Activated naive CD8-positive, alpha-beta T cell treated with anti-CD3 and anti-CD28 coated beads, Interleukin-2, amount 50 U/mL, for 24 hours (primary cell): ENCODE measurements at regions not wholly inside any gene's neighbourhood (a gene's known extent, or its start where the extent isn't known, plus 50 kb on each side); places are given as distances from the start of the nearest gene placed in this dataset.
A peak's percentile ranks its signal among the peaks of the same experiment; 100 is the strongest.
"Not testable (repeated sequence)": the region's sequence is repeated elsewhere in the genome, so short reads cannot be mapped to it uniquely, and the experiment has no call there.

Experiments used
- ATAC-seq: fragments of 150-1000 bp; cut with Tn5 transposase; one replicate; pipeline ENCODE4 v1.10.0; 2021
- DNase-seq: peaks from one replicate; pipeline ENCODE4 v3.0.0; 2021
- H3K27ac Mint-ChIP-seq: one replicate; pipeline ENCODE4 v1.8.0; 2021; ENCODE audit warnings: mild to moderate bottlenecking, mixed read lengths
- H3K27me3 Mint-ChIP-seq: one replicate; pipeline ENCODE4 v1.8.0; 2021; ENCODE audit warnings: mixed read lengths
- H3K36me3 Mint-ChIP-seq: one replicate; pipeline ENCODE4 v1.8.0; 2021; ENCODE audit warnings: low read depth, mixed read lengths
- H3K4me1 Mint-ChIP-seq: one replicate; pipeline ENCODE4 v1.8.0; 2021; ENCODE audit warnings: mixed read lengths
- H3K4me3 Mint-ChIP-seq: one replicate; pipeline ENCODE4 v1.8.0; 2021; ENCODE audit warnings: mild to moderate bottlenecking, moderate library complexity, mixed read lengths
- H3K9me3 Mint-ChIP-seq: one replicate; pipeline ENCODE4 v1.8.0; 2021; ENCODE audit warnings: mixed read lengths

- ATAC-seq (no peak), DNase-seq (no peak)
- H3K9me3 Mint-ChIP-seq = no peaks in the 10 kb centered on the region
- H3K27ac Mint-ChIP-seq = no peak overlapping the region
- no peaks in the 10 kb centered on the region for H3K36me3 Mint-ChIP-seq
- no peaks in the 10 kb centered on the region for H3K4me1 Mint-ChIP-seq
- H3K4me3 Mint-ChIP-seq = no peak overlapping the region
- H3K27me3 Mint-ChIP-seq = no peaks in the 10 kb centered on the region
Observed at GRCh38 chr7:88586219-88586618, 173.3 kb upstream of the ZNF804B start.

DNA sequence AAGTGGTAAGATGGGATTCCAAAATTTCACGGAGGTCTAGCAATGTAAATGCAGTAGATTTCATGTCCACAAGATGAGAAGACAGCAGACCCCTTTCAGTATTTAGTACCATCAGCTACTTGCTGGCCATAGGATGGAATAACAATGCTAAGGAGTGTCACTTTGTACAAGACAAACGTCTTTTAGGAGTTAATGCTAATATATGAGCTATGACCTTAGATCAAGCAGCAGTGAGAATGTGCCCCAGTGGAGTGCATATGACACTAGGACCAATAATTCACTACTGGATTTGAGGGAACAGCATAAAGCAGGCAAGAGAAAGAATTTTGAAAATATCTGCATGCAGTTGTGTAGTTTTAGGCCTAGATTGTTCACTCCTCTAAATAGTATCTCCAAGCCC, 182.8 kb upstream of the ZNF804B start:
- ATAC-seq (no peak), DNase-seq (no peak)
- Mint-ChIP-seq H3K4me1 (no peaks in the 10 kb centered on the region), H3K4me3 (no peak overlapping the region), H3K27ac (no peak overlapping the region), H3K36me3 (no peaks in the 10 kb centered on the region), H3K9me3 (no peaks in the 10 kb centered on the region), H3K27me3 (no peaks in the 10 kb centered on the region)

DNA sequence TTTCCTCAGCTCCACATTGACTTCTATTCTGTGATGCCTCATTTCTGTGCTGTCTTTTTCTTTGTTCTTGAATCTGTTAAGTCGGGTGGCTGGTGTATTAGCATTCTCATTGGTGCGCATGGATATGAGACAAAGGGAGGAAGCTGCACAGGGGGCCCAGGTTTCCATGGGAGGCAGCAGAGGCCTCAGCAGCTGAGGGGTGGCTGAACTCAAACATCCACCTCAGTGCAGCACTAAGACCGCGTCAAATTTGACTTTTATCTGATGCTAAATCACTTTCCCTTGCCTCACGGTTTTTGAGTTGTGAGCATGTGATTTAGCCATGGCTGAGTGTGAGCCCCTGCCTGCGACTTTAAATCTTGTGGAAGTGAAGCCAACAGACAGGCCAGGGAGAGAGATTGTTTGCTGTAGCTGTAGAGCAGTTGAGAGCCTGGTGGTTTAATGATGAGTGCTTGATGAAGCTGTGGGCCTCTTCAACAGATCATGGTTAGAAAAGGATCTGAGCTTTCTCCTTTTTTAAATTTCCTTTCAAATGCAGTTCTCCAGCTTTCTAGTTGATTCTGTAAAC, 193.3 kb upstream of the ZNF804B start:
- H3K36me3 Mint-ChIP-seq = no peaks in the 10 kb centered on the region
- DNase-seq (no peak), ATAC-seq (no peak)
- no peaks in the 10 kb centered on the region for H3K9me3 Mint-ChIP-seq
- no peaks in the 10 kb centered on the region for H3K27me3 Mint-ChIP-seq
- H3K4me3 Mint-ChIP-seq = no peak overlapping the region
- no peaks in the 10 kb centered on the region for H3K4me1 Mint-ChIP-seq
- no peak overlapping the region for H3K27ac Mint-ChIP-seq

DNA sequence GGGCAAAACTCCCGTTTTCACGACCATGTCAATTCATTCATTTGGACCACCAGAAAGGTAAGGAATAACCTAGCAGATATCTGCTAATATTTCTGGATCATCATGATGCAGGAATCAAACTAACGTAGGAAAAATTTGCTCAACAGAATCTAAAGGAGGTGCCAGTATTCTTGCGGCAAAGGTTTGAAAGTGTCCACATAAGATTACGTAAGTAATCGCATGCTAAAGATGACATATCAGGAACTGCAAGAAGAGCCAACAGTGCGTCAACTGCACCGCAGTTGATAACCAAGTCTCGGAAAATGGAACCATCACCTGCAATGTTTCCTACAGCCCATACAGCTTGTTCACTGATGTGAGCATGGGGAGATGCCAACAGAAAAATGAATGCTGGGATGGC, 194.1 kb upstream of the ZNF804B start:
- Mint-ChIP-seq H3K9me3 (no peaks in the 10 kb centered on the region), H3K4me1 (no peaks in the 10 kb centered on the region), H3K36me3 (no peaks in the 10 kb centered on the region), H3K4me3 (no peak overlapping the region), H3K27ac (no peak overlapping the region), H3K27me3 (no peaks in the 10 kb centered on the region)
- no peak for DNase-seq
- ATAC-seq = no peak

GRCh38 chr7:88556441-88556840, 203.1 kb upstream of the ZNF804B start:
- H3K27ac Mint-ChIP-seq, H3K4me3 Mint-ChIP-seq, H3K27me3 Mint-ChIP-seq, DNase-seq, H3K36me3 Mint-ChIP-seq, H3K4me1 Mint-ChIP-seq, ATAC-seq, H3K9me3 Mint-ChIP-seq: not testable (repeated sequence)

DNA sequence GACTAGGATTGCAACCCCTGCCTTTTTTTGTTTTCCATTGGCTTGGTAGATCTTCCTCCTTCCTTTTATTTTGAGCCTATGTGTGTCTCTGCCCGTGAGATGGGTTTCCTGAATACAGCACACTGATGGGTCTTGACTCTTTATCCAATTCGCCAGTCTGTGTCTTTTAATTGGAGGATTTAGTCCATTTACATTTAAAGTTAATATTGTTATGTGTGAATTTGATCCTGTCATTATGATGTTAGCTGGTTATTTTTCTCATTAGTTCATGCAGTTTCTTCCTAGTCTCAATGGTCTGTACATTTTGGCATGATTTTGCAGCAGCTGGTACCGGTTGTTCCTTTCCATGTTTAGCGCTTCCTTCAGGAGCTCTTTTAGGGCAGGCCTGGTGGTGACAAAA, 204.7 kb upstream of the ZNF804B start:
- H3K36me3 Mint-ChIP-seq, H3K27me3 Mint-ChIP-seq, H3K27ac Mint-ChIP-seq: not testable (repeated sequence)

GRCh38 chr7:88548399-88548798, 211.1 kb upstream of the ZNF804B start:
- no peak for DNase-seq
- Mint-ChIP-seq H3K9me3 (peaks cover 4% of the 10 kb centered on the region), H3K4me3 (no peak overlapping the region), H3K27me3 (no peaks in the 10 kb centered on the region), H3K27ac (no peak overlapping the region), H3K4me1 (no peaks in the 10 kb centered on the region), H3K36me3 (no peaks in the 10 kb centered on the region)
- ATAC-seq = no peak

More for the DNA sequence above, 204.7 kb upstream of the ZNF804B start:
- not testable (repeated sequence) for H3K9me3 Mint-ChIP-seq, DNase-seq, H3K4me1 Mint-ChIP-seq, H3K4me3 Mint-ChIP-seq, ATAC-seq

DNA sequence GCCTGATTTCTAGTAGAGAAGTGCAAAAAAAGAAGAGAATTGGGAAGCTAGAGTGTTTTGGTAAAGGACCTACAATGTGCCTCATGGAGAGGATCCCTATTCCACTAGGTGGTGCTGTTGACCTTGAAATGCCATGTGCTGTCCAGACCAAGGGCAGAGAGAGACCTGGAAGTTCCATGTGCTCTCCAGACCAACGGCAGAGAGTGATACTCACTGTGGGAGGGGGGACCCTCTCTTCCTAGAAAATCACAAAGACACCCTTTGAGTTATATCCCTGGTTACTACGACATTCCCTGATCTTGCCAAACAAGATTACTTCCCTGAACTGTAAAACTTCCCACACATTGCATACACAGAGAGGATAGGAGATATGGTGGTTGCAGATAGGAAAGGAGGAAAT, 212.7 kb upstream of the ZNF804B start:
- no peak for ATAC-seq
- Mint-ChIP-seq H3K27me3 (no peaks in the 10 kb centered on the region), H3K36me3 (no peaks in the 10 kb centered on the region), H3K27ac (no peak overlapping the region), H3K4me1 (no peaks in the 10 kb centered on the region), H3K9me3 (peaks cover 4% of the 10 kb centered on the region), H3K4me3 (no peak overlapping the region)
- DNase-seq = peak; percentile 11

DNA sequence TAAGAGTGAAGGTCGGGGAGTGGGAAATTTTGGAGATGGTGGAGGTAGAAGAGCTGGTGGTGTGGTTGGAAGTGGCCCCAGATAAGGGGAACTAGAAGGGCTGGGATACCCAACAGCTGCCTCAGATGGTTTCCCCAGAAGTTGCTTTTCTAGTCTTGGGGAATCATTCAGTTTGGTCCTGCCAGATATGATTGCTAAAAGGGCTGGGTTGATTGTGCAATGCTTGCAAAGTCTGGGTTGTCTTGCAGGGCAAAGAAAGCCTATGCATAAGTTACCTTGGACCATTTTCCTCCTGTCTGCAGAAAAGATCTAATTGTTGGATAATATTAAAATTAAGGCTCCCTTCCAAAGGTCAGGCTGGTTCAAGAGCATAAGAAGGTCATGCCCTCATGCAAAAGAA, 213.8 kb upstream of the ZNF804B start:
- Mint-ChIP-seq H3K36me3 (no peaks in the 10 kb centered on the region), H3K27me3 (no peaks in the 10 kb centered on the region)

GRCh38 chr7:88540012-88540411, 219.5 kb upstream of the ZNF804B start:
- H3K27me3 Mint-ChIP-seq = no peaks in the 10 kb centered on the region
- H3K4me3 Mint-ChIP-seq = no peak overlapping the region
- no peak overlapping the region for H3K27ac Mint-ChIP-seq
- no peaks in the 10 kb centered on the region for H3K36me3 Mint-ChIP-seq
- DNase-seq (no peak), ATAC-seq (no peak)
- peaks cover 23% of the 10 kb centered on the region for H3K9me3 Mint-ChIP-seq
- no peaks in the 10 kb centered on the region for H3K4me1 Mint-ChIP-seq

More for the DNA sequence above, 213.8 kb upstream of the ZNF804B start:
- H3K9me3 Mint-ChIP-seq = peaks cover 4% of the 10 kb centered on the region
- H3K4me3 Mint-ChIP-seq = no peak overlapping the region
- no peak for DNase-seq
- ATAC-seq = no peak
- H3K27ac Mint-ChIP-seq = no peak overlapping the region
- H3K4me1 Mint-ChIP-seq = no peaks in the 10 kb centered on the region

DNA sequence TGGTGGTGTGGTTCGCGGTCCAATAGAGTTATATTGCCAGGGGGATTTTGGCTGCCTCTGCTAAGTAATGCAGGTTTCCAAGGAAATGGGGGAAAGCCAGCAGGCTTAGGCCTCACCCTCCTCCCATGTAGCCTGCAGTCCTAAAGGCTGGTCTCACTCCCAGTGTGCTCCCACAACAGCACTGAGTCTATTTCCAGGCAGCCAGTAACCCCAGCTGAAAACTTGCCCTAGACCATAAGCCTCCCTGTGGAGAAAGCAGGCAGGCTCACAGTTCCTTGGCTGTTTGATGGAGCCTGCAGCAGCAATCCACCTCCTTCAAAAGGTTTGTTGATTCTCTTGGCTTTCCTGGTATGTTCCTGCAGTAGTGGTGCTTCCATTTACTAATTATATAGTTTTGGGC, 220.0 kb upstream of the ZNF804B start:
- ATAC-seq (no peak), DNase-seq (no peak)
- H3K36me3 Mint-ChIP-seq = no peaks in the 10 kb centered on the region
- H3K27me3 Mint-ChIP-seq = no peaks in the 10 kb centered on the region
- H3K4me3 Mint-ChIP-seq = no peak overlapping the region
- H3K9me3 Mint-ChIP-seq = peaks cover 23% of the 10 kb centered on the region
- no peak overlapping the region for H3K27ac Mint-ChIP-seq
- H3K4me1 Mint-ChIP-seq = no peaks in the 10 kb centered on the region

DNA sequence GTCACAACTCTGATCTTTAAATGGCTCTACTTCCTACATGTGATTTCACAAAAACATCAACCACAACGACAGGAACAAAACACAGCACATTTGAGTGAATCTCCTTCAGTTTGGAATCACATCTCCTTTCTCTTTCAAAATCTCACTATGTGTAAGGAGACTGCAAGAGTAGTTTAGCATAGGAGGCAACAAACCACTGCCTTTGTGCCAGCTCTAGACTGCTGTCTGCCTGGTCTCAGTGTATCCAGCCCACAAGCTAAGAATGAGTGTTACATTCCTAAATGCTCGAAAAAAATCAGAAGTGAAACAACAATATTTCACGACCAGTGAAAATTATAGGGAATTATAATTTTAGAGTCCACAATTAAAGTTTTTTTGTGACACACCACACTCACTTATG, 217.0 kb upstream of the STEAP4 start:
- no peak overlapping the region for H3K27ac Mint-ChIP-seq
- no peak for DNase-seq
- no peak for ATAC-seq
- no peaks in the 10 kb centered on the region for H3K27me3 Mint-ChIP-seq
- H3K36me3 Mint-ChIP-seq = no peaks in the 10 kb centered on the region
- H3K4me3 Mint-ChIP-seq = no peak overlapping the region
- no peaks in the 10 kb centered on the region for H3K4me1 Mint-ChIP-seq
- H3K9me3 Mint-ChIP-seq = peaks cover 5% of the 10 kb centered on the region

DNA sequence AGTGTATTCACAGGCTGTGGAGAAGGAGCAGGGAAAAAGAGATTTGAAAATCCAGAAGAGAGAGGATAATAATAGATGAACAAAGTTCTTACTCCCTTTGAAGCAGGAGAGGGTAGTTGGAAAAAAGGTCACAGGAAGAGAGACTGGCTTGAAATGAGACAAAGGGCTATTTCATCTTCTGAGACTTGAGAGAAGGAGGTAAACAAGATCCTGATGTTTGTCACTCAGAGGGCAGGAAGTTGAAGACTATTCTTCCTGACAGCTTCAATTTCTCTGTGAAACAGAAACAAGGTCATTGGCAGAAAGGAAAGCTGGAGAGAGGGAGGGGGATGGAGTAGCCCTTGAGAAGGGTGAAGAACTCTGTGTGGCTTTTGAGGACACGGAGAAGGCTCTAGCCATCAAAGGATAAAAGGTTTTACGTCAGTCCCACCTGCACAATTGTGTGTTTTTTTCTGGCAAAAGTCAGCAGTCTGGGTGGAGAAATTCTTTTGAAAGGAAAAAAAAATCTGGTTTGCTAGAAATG, 216.1 kb upstream of the STEAP4 start:
- no peaks in the 10 kb centered on the region for H3K36me3 Mint-ChIP-seq
- H3K27ac Mint-ChIP-seq = no peak overlapping the region
- H3K9me3 Mint-ChIP-seq = peaks cover 5% of the 10 kb centered on the region
- H3K4me3 Mint-ChIP-seq = no peak overlapping the region
- ATAC-seq (no peak), DNase-seq (no peak)
- H3K27me3 Mint-ChIP-seq = no peaks in the 10 kb centered on the region
- H3K4me1 Mint-ChIP-seq = no peaks in the 10 kb centered on the region

GRCh38 chr7:88516429-88516828, 209.7 kb upstream of the STEAP4 start:
- ATAC-seq = no peak
- H3K27me3 Mint-ChIP-seq = no peaks in the 10 kb centered on the region
- H3K36me3 Mint-ChIP-seq = no peaks in the 10 kb centered on the region
- DNase-seq = no peak
- H3K4me1 Mint-ChIP-seq = no peaks in the 10 kb centered on the region
- H3K4me3 Mint-ChIP-seq = no peak overlapping the region
- H3K9me3 Mint-ChIP-seq = peaks cover 4% of the 10 kb centered on the region
- H3K27ac Mint-ChIP-seq = no peak overlapping the region

- no peak for ATAC-seq
- H3K9me3 Mint-ChIP-seq = peaks cover 5% of the 10 kb centered on the region
- no peaks in the 10 kb centered on the region for H3K36me3 Mint-ChIP-seq
- DNase-seq = no peak
- no peak overlapping the region for H3K4me3 Mint-ChIP-seq
- no peak overlapping the region for H3K27ac Mint-ChIP-seq
- peaks cover 1% of the 10 kb centered on the region for H3K27me3 Mint-ChIP-seq
- H3K4me1 Mint-ChIP-seq = no peaks in the 10 kb centered on the region
Observed at GRCh38 chr7:88515301-88515700, 208.6 kb upstream of the STEAP4 start.

- ATAC-seq (no peak), DNase-seq (no peak)
- Mint-ChIP-seq H3K4me3 (no peak overlapping the region), H3K9me3 (peaks cover 7% of the 10 kb centered on the region), H3K27ac (no peak overlapping the region), H3K27me3 (peaks cover 2% of the 10 kb centered on the region), H3K36me3 (no peaks in the 10 kb centered on the region), H3K4me1 (no peaks in the 10 kb centered on the region)
Observed at GRCh38 chr7:88509341-88509740, 202.6 kb upstream of the STEAP4 start.
